ENCODE measurements at regions not wholly inside any gene's neighbourhood (a gene's known extent, or its start where the extent isn't known, plus 50 kb on each side); places are given as distances from the start of the nearest gene placed in this dataset.

DNA sequence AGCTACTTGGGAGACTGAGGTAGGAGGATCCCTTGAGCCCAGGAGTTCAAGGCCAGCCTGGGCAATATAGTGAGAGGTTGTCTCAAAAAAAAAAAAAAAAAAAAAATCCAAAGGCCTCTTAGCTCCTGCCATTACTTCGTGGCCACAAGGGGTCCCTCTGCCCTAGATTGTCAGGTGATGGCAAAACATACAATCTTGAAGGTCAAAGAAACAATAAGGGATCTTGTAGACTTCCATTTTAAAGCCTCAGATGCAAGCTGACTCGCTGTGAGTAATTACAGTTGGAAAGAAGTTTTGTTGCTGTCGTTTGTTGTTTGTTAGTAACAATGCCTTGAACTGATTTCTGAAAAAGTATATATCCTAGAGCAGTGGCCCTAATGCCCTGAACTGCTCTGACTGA lies 55.9 kb upstream of the PLCL2 start:
- no peaks in the 10 kb centered on the region for H3K4me1 ChIP-seq (replicated peaks in 1 of 2; ENCODE audit: control insufficient read depth in 2 of 2, insufficient read depth in 2 of 2, low read length in 2 of 2)
- H3K9ac ChIP-seq (ENCODE audit: insufficient read depth in 1 of 2, low read depth in 2 of 2, low read length in 2 of 2) = no peak overlapping the region
- BruUV-seq (replicated peaks) = no TSS peak
- no peak overlapping the region for H2AFZ ChIP-seq (ENCODE audit: low read depth, low read length)
- no peak overlapping the region for H3K27ac ChIP-seq (ENCODE audit: extremely low read depth, low read depth, low read length)
- H3K4me2 ChIP-seq (ENCODE audit: insufficient read depth, low read length) = no peak overlapping the region
- ChIA-PET CTCF (ENCODE audit: low intra/inter-chr PET ratio) (interaction anchor here (1.0 kb wide), 1 partner anchor 404 kb away, joined by 5 read pairs; no protein-coding TSS in a partner anchor), POLR2A (interaction anchor here (1.0 to 1.1 kb wide), 2 partner anchors 10 to 166 kb away, joined by 4 read pairs; no protein-coding TSS in a partner anchor)
- 0% methylated on average over 3 of the region's 3 CpGs for WGBS (ENCODE audit: insufficient coverage, low coverage, missing lambda C conversion rate)
- TF ChIP-seq, protein P1, sequence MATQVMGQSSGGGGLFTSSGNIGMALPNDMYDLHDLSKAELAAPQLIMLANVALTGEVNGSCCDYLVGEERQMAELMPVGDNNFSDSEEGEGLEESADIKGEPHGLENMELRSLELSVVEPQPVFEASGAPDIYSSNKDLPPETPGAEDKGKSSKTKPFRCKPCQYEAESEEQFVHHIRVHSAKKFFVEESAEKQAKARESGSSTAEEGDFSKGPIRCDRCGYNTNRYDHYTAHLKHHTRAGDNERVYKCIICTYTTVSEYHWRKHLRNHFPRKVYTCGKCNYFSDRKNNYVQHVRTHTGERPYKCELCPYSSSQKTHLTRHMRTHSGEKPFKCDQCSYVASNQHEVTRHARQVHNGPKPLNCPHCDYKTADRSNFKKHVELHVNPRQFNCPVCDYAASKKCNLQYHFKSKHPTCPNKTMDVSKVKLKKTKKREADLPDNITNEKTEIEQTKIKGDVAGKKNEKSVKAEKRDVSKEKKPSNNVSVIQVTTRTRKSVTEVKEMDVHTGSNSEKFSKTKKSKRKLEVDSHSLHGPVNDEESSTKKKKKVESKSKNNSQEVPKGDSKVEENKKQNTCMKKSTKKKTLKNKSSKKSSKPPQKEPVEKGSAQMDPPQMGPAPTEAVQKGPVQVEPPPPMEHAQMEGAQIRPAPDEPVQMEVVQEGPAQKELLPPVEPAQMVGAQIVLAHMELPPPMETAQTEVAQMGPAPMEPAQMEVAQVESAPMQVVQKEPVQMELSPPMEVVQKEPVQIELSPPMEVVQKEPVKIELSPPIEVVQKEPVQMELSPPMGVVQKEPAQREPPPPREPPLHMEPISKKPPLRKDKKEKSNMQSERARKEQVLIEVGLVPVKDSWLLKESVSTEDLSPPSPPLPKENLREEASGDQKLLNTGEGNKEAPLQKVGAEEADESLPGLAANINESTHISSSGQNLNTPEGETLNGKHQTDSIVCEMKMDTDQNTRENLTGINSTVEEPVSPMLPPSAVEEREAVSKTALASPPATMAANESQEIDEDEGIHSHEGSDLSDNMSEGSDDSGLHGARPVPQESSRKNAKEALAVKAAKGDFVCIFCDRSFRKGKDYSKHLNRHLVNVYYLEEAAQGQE (IDR thresholded peaks at IDR 0.05; ENCODE audit: borderline replicate concordance) = peak; percentile 40; the same call in 1 of the 2 replicates
- TF ChIP-seq, protein P1 (CRISPR knock-in tag; IDR thresholded peaks at IDR 0.05; ENCODE audit: low read depth) = no peak
- TF ChIP-seq ESRRA (IDR thresholded peaks at IDR 0.05; ENCODE audit: borderline replicate concordance, low read depth) (peak; percentile 75), RAD21 (CRISPR knock-in tag; conservative IDR thresholded peaks at IDR 0.05 in 1 of 2, IDR thresholded peaks at IDR 0.05 in 1 of 2) (peak in 1 of 2 experiments; percentile 50; a peak in 3 of 4 replicates), ZNF384 (IDR thresholded peaks at IDR 0.05; ENCODE audit: low read depth, low read length) (peak; percentile 90), NFIX (CRISPR knock-in tag; IDR thresholded peaks at IDR 0.05; ENCODE audit: low read depth) (no peak), ZNF3 (CRISPR knock-in tag; IDR thresholded peaks at IDR 0.05) (no peak), ILF3 (IDR thresholded peaks at IDR 0.05; ENCODE audit: borderline replicate concordance) (no peak), SMC3 (conservative IDR thresholded peaks at IDR 0.05; ENCODE audit: insufficient read depth, low read depth, low read length) (0 out of 2 replicates have a peak, but pooled peaks have one; percentile 24)
- TF ChIP-seq, protein P2, sequence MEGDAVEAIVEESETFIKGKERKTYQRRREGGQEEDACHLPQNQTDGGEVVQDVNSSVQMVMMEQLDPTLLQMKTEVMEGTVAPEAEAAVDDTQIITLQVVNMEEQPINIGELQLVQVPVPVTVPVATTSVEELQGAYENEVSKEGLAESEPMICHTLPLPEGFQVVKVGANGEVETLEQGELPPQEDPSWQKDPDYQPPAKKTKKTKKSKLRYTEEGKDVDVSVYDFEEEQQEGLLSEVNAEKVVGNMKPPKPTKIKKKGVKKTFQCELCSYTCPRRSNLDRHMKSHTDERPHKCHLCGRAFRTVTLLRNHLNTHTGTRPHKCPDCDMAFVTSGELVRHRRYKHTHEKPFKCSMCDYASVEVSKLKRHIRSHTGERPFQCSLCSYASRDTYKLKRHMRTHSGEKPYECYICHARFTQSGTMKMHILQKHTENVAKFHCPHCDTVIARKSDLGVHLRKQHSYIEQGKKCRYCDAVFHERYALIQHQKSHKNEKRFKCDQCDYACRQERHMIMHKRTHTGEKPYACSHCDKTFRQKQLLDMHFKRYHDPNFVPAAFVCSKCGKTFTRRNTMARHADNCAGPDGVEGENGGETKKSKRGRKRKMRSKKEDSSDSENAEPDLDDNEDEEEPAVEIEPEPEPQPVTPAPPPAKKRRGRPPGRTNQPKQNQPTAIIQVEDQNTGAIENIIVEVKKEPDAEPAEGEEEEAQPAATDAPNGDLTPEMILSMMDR (IDR thresholded peaks at IDR 0.05 in 2 of 3, conservative IDR thresholded peaks at IDR 0.05 in 1 of 3; ENCODE audit: insufficient read depth in 2 of 3, low read depth in 1 of 3, low read length in 3 of 3) = peak; percentile 51 to 67 (median 58)
- TF ChIP-seq, protein P3, sequence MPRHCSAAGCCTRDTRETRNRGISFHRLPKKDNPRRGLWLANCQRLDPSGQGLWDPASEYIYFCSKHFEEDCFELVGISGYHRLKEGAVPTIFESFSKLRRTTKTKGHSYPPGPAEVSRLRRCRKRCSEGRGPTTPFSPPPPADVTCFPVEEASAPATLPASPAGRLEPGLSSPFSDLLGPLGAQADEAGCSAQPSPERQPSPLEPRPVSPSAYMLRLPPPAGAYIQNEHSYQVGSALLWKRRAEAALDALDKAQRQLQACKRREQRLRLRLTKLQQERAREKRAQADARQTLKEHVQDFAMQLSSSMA (CRISPR knock-in tag; IDR thresholded peaks at IDR 0.05) = no peak
- no peak overlapping the region for H3K4me3 ChIP-seq
- intact Hi-C loops (cut with micrococcal nuclease) = loop anchor here (1.0 to 5.0 kb wide), 3 partner anchors 203 to 404 kb away; no protein-coding TSS in a partner anchor
- H3K36me3 ChIP-seq (ENCODE audit: control insufficient read depth, insufficient read depth, low read length) = no peaks in the 10 kb centered on the region
- DNase-seq (ENCODE audit: extremely low read depth in 1 of 4, low spot score in 3 of 4) (peak; percentile 18 to 41 (median 27)), ATAC-seq (peak; percentile 82), FAIRE-seq (peak; percentile 65)
- in situ Hi-C loops (cut with MboI) = no loop called here
- H4K20me1 ChIP-seq (replicated peaks; ENCODE audit: control insufficient read depth, insufficient read depth, low read length) = no peaks in the 10 kb centered on the region
- no peaks in the 10 kb centered on the region for H3K9me1 ChIP-seq (ENCODE audit: control insufficient read depth, insufficient read depth, low read length)
- H3K27me3 ChIP-seq (ENCODE audit: control insufficient read depth in 2 of 2, insufficient read depth in 2 of 2, low read length in 2 of 2) = no peaks in the 10 kb centered on the region
- H3K9me3 ChIP-seq (replicated peaks; ENCODE audit: control insufficient read depth, insufficient read depth, low read depth, low read length) = no peaks in the 10 kb centered on the region
- H3K79me2 ChIP-seq (ENCODE audit: control insufficient read depth, insufficient read depth, low read length) = no peaks in the 10 kb centered on the region

Data from K562 (cell line).